HEK293T (cell line): ENCODE measurements at regions not wholly inside any gene's neighbourhood (a gene's known extent, or its start where the extent isn't known, plus 50 kb on each side); places are given as distances from the start of the nearest gene placed in this dataset.

Experiments
- CTCF ChIA-PET: fragments of 350-600 bp; formaldehyde crosslinking; extraction: SDS; loops from one replicate; lab custom pipeline; 2021; ENCODE audit warnings: antibody characterized with exemption, inconsistent platforms; lab: Yijun Ruan, JAX
- POLR2A ChIA-PET: fragments of 350-600 bp; formaldehyde crosslinking; extraction: SDS; loops from one replicate; lab custom pipeline; 2020; ENCODE audit warnings: antibody characterized with exemption, inconsistent platforms; lab: Yijun Ruan, JAX
- DNase-seq: peaks from one replicate; pipeline ENCODE4 v3.0.0; 2012; ENCODE audit warnings: mixed read lengths; ENCODE audit errors: extremely low spot score
- ARNT ChIP-seq: fragments of 450-650 bp; IDR thresholded peaks from 2 replicates; pipeline ENCODE4 v1.6.1; 2017; ENCODE audit warnings: mild to moderate bottlenecking
- BHLHE40 ChIP-seq: fragments of 450-650 bp; IDR thresholded peaks from 2 replicates; pipeline ENCODE4 v1.6.1; 2016; ENCODE audit warnings: mild to moderate bottlenecking, moderate library complexity, borderline replicate concordance
- CTBP1 ChIP-seq: fragments of 450-650 bp; IDR thresholded peaks from 2 replicates; pipeline ENCODE4 v1.6.1; 2016; ENCODE audit warnings: borderline replicate concordance
- ELF4 ChIP-seq: fragments of 450-650 bp; IDR thresholded peaks from 2 replicates; pipeline ENCODE4 v1.6.1; 2017; ENCODE audit warnings: antibody characterized with exemption
- FOXA1 ChIP-seq: fragments of 450-650 bp; IDR thresholded peaks from 2 replicates; pipeline ENCODE4 v1.6.1; 2016; ENCODE audit warnings: mild to moderate bottlenecking
- FOXK2 ChIP-seq: fragments of 450-650 bp; IDR thresholded peaks from 2 replicates; pipeline ENCODE4 v1.6.1; 2016; ENCODE audit warnings: mild to moderate bottlenecking
- FOXM1 ChIP-seq: fragments of 450-650 bp; IDR thresholded peaks from 2 replicates; pipeline ENCODE4 v1.6.1; 2017; ENCODE audit warnings: mild to moderate bottlenecking, borderline replicate concordance
- HDGF ChIP-seq: fragments of 450-650 bp; IDR thresholded peaks from 2 replicates; pipeline ENCODE4 v1.6.1; 2017; ENCODE audit warnings: antibody characterized with exemption, borderline replicate concordance
- L3MBTL2 ChIP-seq: fragments of 450-650 bp; conservative IDR thresholded peaks from 2 replicates; pipeline ENCODE4 v1.6.1; 2016; ENCODE audit warnings: mild to moderate bottlenecking
- LEF1 ChIP-seq: fragments of 450-650 bp; IDR thresholded peaks from 2 replicates; pipeline ENCODE4 v1.6.1; 2017; ENCODE audit warnings: mild to moderate bottlenecking, borderline replicate concordance
- NFRKB ChIP-seq: fragments of 450-650 bp; IDR thresholded peaks from 2 replicates; pipeline ENCODE4 v1.6.1; 2016; ENCODE audit warnings: mild to moderate bottlenecking, moderate library complexity
- PKNOX1 ChIP-seq: fragments of 450-650 bp; IDR thresholded peaks from 2 replicates; pipeline ENCODE4 v1.6.1; 2016
- SP1 ChIP-seq: fragments of 450-650 bp; IDR thresholded peaks from 2 replicates; pipeline ENCODE4 v1.6.1; 2017
- SUZ12 ChIP-seq: fragments of 450-650 bp; IDR thresholded peaks from 2 replicates; pipeline ENCODE4 v1.6.1; 2016; ENCODE audit warnings: mild to moderate bottlenecking
- TARDBP ChIP-seq: fragments of 450-650 bp; IDR thresholded peaks from 2 replicates; pipeline ENCODE4 v1.6.1; 2016
- ZNF384 ChIP-seq: fragments of 450-650 bp; IDR thresholded peaks from 2 replicates; pipeline ENCODE4 v1.6.1; 2016

- no peak for TF ChIP-seq FOXA1
- no peak for TF ChIP-seq NFRKB
- no peak for TF ChIP-seq FOXK2
- no peak for TF ChIP-seq ARNT
- TF ChIP-seq HDGF: no peak
- no peak for TF ChIP-seq L3MBTL2
- TF ChIP-seq SP1: no peak
- TF ChIP-seq TARDBP: no peak
- no peak for TF ChIP-seq FOXM1
- no peak for TF ChIP-seq ZNF384
- TF ChIP-seq LEF1: no peak
- TF ChIP-seq PKNOX1: no peak
- no peak for TF ChIP-seq BHLHE40
- no peak for TF ChIP-seq CTBP1
- TF ChIP-seq SUZ12: no peak
- TF ChIP-seq ELF4: no peak
- DNase-seq: no peak
- ChIA-PET CTCF (no interaction called here), POLR2A (no interaction called here)
These were observed 79.8 kb upstream of the LRPPRC start for GRCh38 chr2:44075541-44075940.

GRCh38 chr2:44077942-44078511, 82.2 kb upstream of the LRPPRC start:
- CTCF ChIA-PET: no interaction called here

GRCh38 chr2:44079686-44080085, 83.9 kb upstream of the LRPPRC start:
- TF ChIP-seq PKNOX1: no peak
- TF ChIP-seq ELF4: no peak
- no peak for TF ChIP-seq SUZ12
- TF ChIP-seq NFRKB: no peak
- TF ChIP-seq LEF1: no peak
- TF ChIP-seq TARDBP: no peak
- TF ChIP-seq SP1: no peak
- no peak for TF ChIP-seq FOXM1
- TF ChIP-seq CTBP1: no peak
- no peak for TF ChIP-seq L3MBTL2
- no peak for TF ChIP-seq HDGF
- TF ChIP-seq FOXK2: no peak
- no peak for TF ChIP-seq FOXA1
- TF ChIP-seq ARNT: no peak
- no peak for TF ChIP-seq ZNF384
- TF ChIP-seq BHLHE40: no peak
- ChIA-PET CTCF (no interaction called here), POLR2A (no interaction called here)
- no peak for DNase-seq

More at GRCh38 chr2:44077942-44078511, 82.2 kb upstream of the LRPPRC start:
- TF ChIP-seq FOXM1 (no peak), ELF4 (no peak), HDGF (no peak), FOXA1 (no peak), SP1 (no peak), ZNF384 (no peak), BHLHE40 (no peak), SUZ12 (no peak), PKNOX1 (no peak), L3MBTL2 (no peak), FOXK2 (no peak), ARNT (no peak), TARDBP (no peak), CTBP1 (no peak), NFRKB (no peak), LEF1 (no peak)
- DNase-seq: no peak
- POLR2A ChIA-PET: no interaction called here

- DNase-seq: no peak
- no peak for TF ChIP-seq L3MBTL2
- ChIA-PET POLR2A (no interaction called here), CTCF (interaction anchor here (0.6 kb wide), 1 partner anchor 193 kb away, joined by 3 read pairs; no protein-coding TSS in a partner anchor)
These were observed 85.6 kb upstream of the PPM1B start for GRCh38 chr2:44083054-44083453.

- TF ChIP-seq TARDBP (no peak), ZNF384 (no peak), L3MBTL2 (no peak), FOXM1 (no peak), LEF1 (no peak), SP1 (no peak), ARNT (no peak), CTBP1 (no peak), FOXA1 (no peak)
- ChIA-PET POLR2A (no interaction called here), CTCF (no interaction called here)
- DNase-seq: no peak
These were observed 83.8 kb upstream of the PPM1B start for GRCh38 chr2:44084850-44085249.

- POLR2A ChIA-PET: no interaction called here
These were observed 82.0 kb upstream of the PPM1B start for GRCh38 chr2:44086629-44087028.

More at GRCh38 chr2:44086629-44087028, 82.0 kb upstream of the PPM1B start:
- CTCF ChIA-PET: interaction anchor here (1.1 kb wide), 1 partner anchor 256 kb away, joined by 4 read pairs; no protein-coding TSS in a partner anchor
- TF ChIP-seq NFRKB (no peak), ARNT (no peak), FOXA1 (no peak), BHLHE40 (no peak), L3MBTL2 (no peak), ZNF384 (no peak), TARDBP (no peak), LEF1 (no peak), ELF4 (no peak), FOXM1 (no peak), FOXK2 (no peak), PKNOX1 (no peak), SUZ12 (no peak), SP1 (no peak), HDGF (no peak), CTBP1 (no peak)
- no peak for DNase-seq
